VCaP (cell line): ENCODE measurements at regions not wholly inside any gene's neighbourhood (a gene's known extent, or its start where the extent isn't known, plus 50 kb on each side); places are given as distances from the start of the nearest gene placed in this dataset.
A peak's percentile ranks its signal among the peaks of the same experiment; 100 is the strongest.

Experiments used
- H3K27ac ChIP-seq: fragments of 450-650 bp; 2 replicates; pipeline ENCODE4 v1.5.1; 2017
- TF ChIP-seq, protein P1 (sequence below): fragments of 450-650 bp; conservative IDR thresholded peaks from 2 replicates; pipeline ENCODE4 v1.5.1; 2017; ENCODE audit warnings: mild to moderate bottlenecking, moderate library complexity

DNA sequence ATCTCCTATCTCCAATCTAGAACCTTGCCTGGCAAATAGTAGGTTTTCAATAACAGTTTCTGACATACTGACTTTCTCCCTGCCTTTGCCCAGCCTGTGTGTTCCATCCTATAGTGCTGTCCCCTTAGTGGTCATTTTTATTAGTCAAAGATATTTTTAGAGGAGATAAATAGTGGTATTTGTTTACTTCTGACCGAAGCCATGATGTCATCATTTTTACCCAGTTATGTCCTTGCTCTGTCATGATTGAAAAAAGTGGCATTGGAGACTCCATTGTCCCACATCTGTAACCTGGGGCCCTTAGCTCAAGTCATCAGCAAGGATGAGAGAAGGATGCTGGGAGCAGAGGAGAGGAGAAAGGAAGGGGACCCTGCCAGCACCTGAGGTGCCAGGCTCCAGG is 80.6 kb upstream of the ATP2B2 start:
- no peak overlapping the region for H3K27ac ChIP-seq
- TF ChIP-seq, protein P1, sequence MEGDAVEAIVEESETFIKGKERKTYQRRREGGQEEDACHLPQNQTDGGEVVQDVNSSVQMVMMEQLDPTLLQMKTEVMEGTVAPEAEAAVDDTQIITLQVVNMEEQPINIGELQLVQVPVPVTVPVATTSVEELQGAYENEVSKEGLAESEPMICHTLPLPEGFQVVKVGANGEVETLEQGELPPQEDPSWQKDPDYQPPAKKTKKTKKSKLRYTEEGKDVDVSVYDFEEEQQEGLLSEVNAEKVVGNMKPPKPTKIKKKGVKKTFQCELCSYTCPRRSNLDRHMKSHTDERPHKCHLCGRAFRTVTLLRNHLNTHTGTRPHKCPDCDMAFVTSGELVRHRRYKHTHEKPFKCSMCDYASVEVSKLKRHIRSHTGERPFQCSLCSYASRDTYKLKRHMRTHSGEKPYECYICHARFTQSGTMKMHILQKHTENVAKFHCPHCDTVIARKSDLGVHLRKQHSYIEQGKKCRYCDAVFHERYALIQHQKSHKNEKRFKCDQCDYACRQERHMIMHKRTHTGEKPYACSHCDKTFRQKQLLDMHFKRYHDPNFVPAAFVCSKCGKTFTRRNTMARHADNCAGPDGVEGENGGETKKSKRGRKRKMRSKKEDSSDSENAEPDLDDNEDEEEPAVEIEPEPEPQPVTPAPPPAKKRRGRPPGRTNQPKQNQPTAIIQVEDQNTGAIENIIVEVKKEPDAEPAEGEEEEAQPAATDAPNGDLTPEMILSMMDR: no peak

DNA sequence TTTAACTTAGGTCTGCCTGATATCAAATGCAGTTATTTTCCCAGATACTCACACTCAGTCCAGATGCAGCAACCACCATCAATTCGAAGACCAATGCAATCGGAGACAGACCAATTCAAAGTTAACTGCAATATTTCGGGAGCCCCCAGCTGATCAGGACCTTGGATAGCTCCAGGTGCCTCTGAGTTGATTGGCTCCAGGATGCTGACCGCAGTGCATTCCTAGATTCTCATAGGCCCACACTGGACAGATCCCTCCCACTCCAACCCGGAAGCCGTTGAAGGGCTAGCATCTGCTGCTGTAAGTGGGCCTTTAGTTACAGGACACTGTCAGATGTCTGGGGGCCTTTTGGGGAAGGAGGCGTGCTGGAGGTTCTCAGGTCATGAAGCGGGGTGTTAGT is 89.5 kb upstream of the ATP2B2 start:
- TF ChIP-seq, protein P1: no peak
- no peak overlapping the region for H3K27ac ChIP-seq

DNA sequence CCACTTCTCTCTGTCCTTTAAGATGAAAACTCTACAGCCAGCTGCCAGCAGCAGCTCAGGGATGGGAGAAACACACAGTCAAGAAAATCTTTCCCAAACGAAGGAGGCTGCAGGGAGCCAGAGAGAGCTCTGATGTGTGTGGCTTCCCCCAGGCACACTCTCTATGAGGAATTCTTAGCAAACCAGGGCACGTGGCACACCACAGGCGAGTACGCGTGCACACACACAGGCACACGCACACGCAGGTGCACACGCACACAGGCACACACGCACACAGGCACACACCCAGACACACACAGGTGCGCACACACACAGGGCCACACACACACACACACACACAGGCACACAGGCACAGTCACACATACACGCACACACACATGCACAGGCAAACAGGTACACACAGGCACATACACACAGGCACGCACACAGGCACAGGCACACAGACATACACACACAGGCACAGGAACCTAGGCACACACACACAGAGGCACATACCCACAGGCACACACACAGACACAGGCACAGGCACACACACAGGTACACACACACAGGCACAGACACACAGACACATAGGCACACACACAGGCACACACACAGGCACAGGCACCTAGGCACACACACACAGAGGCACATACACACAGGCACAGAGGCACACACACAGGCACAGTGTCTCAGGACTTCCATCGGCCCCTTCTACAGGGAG is 91.5 kb upstream of the ATP2B2 start:
- TF ChIP-seq, protein P1: no peak
- H3K27ac ChIP-seq: 0 out of 2 replicates have a peak overlapping the region, but pooled peaks have one; percentile 14

DNA sequence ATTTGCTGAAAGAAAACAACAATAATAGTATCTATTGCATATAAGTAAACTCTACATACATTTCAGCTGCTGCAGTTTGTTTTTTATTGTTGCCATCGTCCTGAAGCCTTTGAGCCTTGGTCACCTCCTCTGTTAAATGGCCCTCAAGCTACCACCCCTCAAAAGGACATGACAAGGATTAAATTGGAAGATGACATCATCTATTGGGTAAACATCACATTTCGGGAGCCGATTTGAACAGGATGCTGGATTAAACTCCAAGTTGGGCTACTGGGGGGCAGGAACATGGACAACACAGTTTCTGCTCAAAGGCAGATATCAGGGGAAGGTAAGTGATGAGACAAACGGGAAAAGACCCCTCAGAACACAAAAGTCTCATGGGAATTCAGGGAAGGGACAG is 92.3 kb upstream of the ATP2B2 start:
- TF ChIP-seq, protein P1: no peak
- H3K27ac ChIP-seq: no peak overlapping the region

DNA sequence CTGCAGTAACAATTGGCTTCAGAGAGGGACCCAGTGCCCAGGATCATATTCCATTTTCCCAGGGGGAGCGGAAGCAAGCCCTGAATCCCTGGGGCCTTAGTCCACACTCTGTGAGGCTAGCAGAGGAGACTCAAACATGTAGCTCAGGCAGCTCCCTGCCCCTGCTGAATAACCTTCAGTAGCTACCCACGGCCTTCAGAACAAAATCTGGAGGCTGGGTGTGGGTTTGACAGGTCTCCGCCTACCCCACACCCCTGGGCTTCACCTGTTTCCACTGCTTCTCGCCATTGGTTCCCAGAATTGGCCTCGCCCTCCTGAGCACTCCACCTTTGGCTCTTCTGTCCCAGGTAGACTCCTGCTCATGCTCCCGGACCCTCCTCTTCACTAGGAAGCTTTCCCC is 93.6 kb upstream of the ATP2B2 start:
- no peak overlapping the region for H3K27ac ChIP-seq
- TF ChIP-seq, protein P1: no peak

DNA sequence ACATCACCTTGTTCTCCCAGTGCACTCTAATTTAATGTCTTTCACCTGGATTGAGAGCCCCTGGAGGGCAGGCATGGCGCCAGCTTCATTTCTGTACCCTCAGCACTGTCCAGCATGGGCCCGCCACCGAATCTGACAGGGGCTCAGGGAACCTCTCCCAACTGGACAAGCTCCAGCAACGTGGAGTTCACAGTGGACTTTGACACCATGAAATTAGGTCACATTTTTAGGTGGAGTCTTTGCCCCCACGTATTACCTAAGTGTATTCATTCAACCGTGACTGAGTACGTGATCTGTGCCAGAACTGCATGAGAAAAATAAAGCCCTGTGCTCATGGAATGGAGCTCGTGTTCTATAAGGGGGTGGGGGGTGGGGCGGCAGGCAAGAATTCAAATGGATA is 94.1 kb upstream of the ATP2B2 start:
- TF ChIP-seq, protein P1: no peak

DNA sequence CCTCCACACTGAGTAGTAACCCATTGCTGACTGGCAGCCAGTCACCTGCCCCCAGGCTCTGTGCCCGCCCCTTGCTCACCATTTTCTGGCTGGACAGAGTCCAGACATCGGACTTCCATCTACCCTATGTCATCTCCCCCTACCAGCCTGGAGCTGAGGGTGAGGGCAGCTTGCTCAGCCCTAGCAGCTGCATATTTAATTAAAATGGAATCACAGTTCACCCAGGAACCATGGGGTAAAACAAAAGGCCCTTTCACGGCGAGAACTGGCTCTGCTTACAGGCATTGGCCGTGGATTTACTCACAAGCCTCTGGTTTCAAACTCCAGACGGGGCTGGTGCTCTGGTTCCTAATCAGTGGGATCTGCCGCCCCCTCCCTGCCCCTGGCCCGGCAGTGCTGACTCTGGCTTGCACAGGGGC is 94.9 kb upstream of the ATP2B2 start:
- H3K27ac ChIP-seq: peak overlapping the region; percentile 23; the same call in 1 of the 2 replicates
- TF ChIP-seq, protein P1: no peak

More for the DNA sequence above, 94.1 kb upstream of the ATP2B2 start:
- peak overlapping the region; percentile 23; the same call in 1 of the 2 replicates for H3K27ac ChIP-seq
